KMS-11 (cell line): ENCODE measurements at regions not wholly inside any gene's neighbourhood (a gene's known extent, or its start where the extent isn't known, plus 50 kb on each side); places are given as distances from the start of the nearest gene placed in this dataset.

Experiments
- H2AFZ ChIP-seq: fragments of 200-600 bp; sonication (generic); 2 replicates; pipeline ENCODE4 v1.6.1; 2016; ENCODE audit warnings: antibody characterized with exemption, mixed run types, low read depth
- H3K27ac ChIP-seq: fragments of 200-600 bp; sonication (generic); 2 replicates; pipeline ENCODE4 v1.6.1; 2016; ENCODE audit warnings: mild to moderate bottlenecking, mixed run types
- H3K27me3 ChIP-seq: fragments of 200-600 bp; sonication (generic); 2 replicates; pipeline ENCODE4 v1.6.1; 2017; ENCODE audit warnings: mild to moderate bottlenecking, low read depth, mixed run types, moderate library complexity; ENCODE audit not compliant: insufficient read depth
- H3K36me3 ChIP-seq: fragments of 200-600 bp; sonication (generic); 2 replicates; pipeline ENCODE4 v1.6.1; 2017; ENCODE audit warnings: mild to moderate bottlenecking, mixed run types; ENCODE audit not compliant: insufficient read depth
- H3K4me1 ChIP-seq: fragments of 200-600 bp; sonication (generic); 2 replicates; pipeline ENCODE4 v1.6.1; 2016; ENCODE audit warnings: mild to moderate bottlenecking, low read depth, mixed run types; ENCODE audit not compliant: poor library complexity, severe bottlenecking
- H3K4me2 ChIP-seq: fragments of 200-600 bp; sonication (generic); 2 replicates; pipeline ENCODE4 v1.7.0; 2016; ENCODE audit warnings: mild to moderate bottlenecking, mixed run types
- H3K4me3 ChIP-seq: fragments of 200-600 bp; sonication (generic); IDR thresholded peaks from 2 replicates; pipeline ENCODE4 v1.6.1; 2017; ENCODE audit warnings: low read depth, low read length, mixed read lengths; ENCODE audit not compliant: insufficient read depth
- H3K79me2 ChIP-seq: fragments of 200-600 bp; sonication (generic); 2 replicates; pipeline ENCODE4 v1.6.1; 2016; ENCODE audit warnings: low read depth, mixed run types; ENCODE audit not compliant: insufficient read depth
- H3K9ac ChIP-seq: fragments of 200-600 bp; sonication (generic); 2 replicates; pipeline ENCODE4 v1.6.1; 2016; ENCODE audit warnings: mild to moderate bottlenecking, mixed run types
- H4K20me1 ChIP-seq: fragments of 200-600 bp; sonication (generic); 2 replicates; pipeline ENCODE4 v1.6.1; 2016; ENCODE audit warnings: mild to moderate bottlenecking, mixed run types; ENCODE audit not compliant: insufficient read depth
- CTCF ChIP-seq: fragments of 200-600 bp; sonication (generic); conservative IDR thresholded peaks from 2 replicates; pipeline ENCODE4 v1.6.1; 2017; ENCODE audit warnings: low read depth, mild to moderate bottlenecking, antibody characterized with exemption, low read length, moderate library complexity, mixed read lengths

- H3K27me3 ChIP-seq, result no peaks in the 10 kb centered on the region
- no peak overlapping the region for H3K27ac ChIP-seq
- H3K4me3 ChIP-seq, result no peak overlapping the region
- H4K20me1 ChIP-seq, result no peaks in the 10 kb centered on the region
- no peak overlapping the region for H2AFZ ChIP-seq
- no peak overlapping the region for H3K4me2 ChIP-seq
- no peaks in the 10 kb centered on the region for H3K4me1 ChIP-seq
- TF ChIP-seq CTCF, result no peak
- no peak overlapping the region for H3K9ac ChIP-seq
- no peaks in the 10 kb centered on the region for H3K36me3 ChIP-seq
- no peaks in the 10 kb centered on the region for H3K79me2 ChIP-seq
Observed at GRCh38 chr4:128600410-128600809, 209.1 kb upstream of the JADE1 start.

- H3K9ac ChIP-seq, result no peak overlapping the region
- H3K4me3 ChIP-seq, result no peak overlapping the region
- H3K4me2 ChIP-seq, result no peak overlapping the region
- no peaks in the 10 kb centered on the region for H3K36me3 ChIP-seq
- H3K4me1 ChIP-seq, result no peaks in the 10 kb centered on the region
- H3K79me2 ChIP-seq, result no peaks in the 10 kb centered on the region
- no peak overlapping the region for H3K27ac ChIP-seq
- H2AFZ ChIP-seq, result no peak overlapping the region
- H4K20me1 ChIP-seq, result no peaks in the 10 kb centered on the region
- no peak for TF ChIP-seq CTCF
- no peaks in the 10 kb centered on the region for H3K27me3 ChIP-seq
Observed at GRCh38 chr4:128597500-128597899, 212.0 kb upstream of the JADE1 start.

- Histone ChIP-seq H3K36me3 (no peaks in the 10 kb centered on the region), H2AFZ (no peak overlapping the region), H3K79me2 (no peaks in the 10 kb centered on the region), H3K4me3 (no peak overlapping the region), H3K4me1 (no peaks in the 10 kb centered on the region), H3K27ac (no peak overlapping the region), H4K20me1 (no peaks in the 10 kb centered on the region), H3K4me2 (no peak overlapping the region), H3K9ac (no peak overlapping the region), H3K27me3 (no peaks in the 10 kb centered on the region)
- TF ChIP-seq CTCF, result no peak
Observed at GRCh38 chr4:128596853-128597252, 212.6 kb upstream of the JADE1 start.

GRCh38 chr4:128596115-128596514 lies 213.4 kb upstream of the JADE1 start:
- no peaks in the 10 kb centered on the region for H3K27me3 ChIP-seq
- no peaks in the 10 kb centered on the region for H3K4me1 ChIP-seq
- no peak overlapping the region for H3K27ac ChIP-seq
- H4K20me1 ChIP-seq, result no peaks in the 10 kb centered on the region
- no peak overlapping the region for H2AFZ ChIP-seq
- H3K4me2 ChIP-seq, result no peak overlapping the region
- no peak overlapping the region for H3K4me3 ChIP-seq
- no peak for TF ChIP-seq CTCF
- H3K9ac ChIP-seq, result no peak overlapping the region
- H3K79me2 ChIP-seq, result no peaks in the 10 kb centered on the region
- H3K36me3 ChIP-seq, result no peaks in the 10 kb centered on the region

- H3K4me1 ChIP-seq, result no peaks in the 10 kb centered on the region
- H3K79me2 ChIP-seq, result no peaks in the 10 kb centered on the region
- H3K27me3 ChIP-seq, result no peaks in the 10 kb centered on the region
- no peak overlapping the region for H3K4me2 ChIP-seq
- no peaks in the 10 kb centered on the region for H4K20me1 ChIP-seq
- no peak for TF ChIP-seq CTCF
- no peak overlapping the region for H3K9ac ChIP-seq
- H2AFZ ChIP-seq, result no peak overlapping the region
- no peaks in the 10 kb centered on the region for H3K36me3 ChIP-seq
- H3K27ac ChIP-seq, result no peak overlapping the region
- no peak overlapping the region for H3K4me3 ChIP-seq
Observed at GRCh38 chr4:128591482-128591881, 218.0 kb upstream of the JADE1 start.
